ENCODE measurements at regions not wholly inside any gene's neighbourhood (a gene's known extent, or its start where the extent isn't known, plus 50 kb on each side); places are given as distances from the start of the nearest gene placed in this dataset.

- TF ChIP-seq ZBTB49 (tag by site-specific recombination; IDR thresholded peaks at IDR 0.05; ENCODE audit: low read depth) = no peak
- TF ChIP-seq CTCF (tag by site-specific recombination; IDR thresholded peaks at IDR 0.05) = no peak
- no peak for TF ChIP-seq MZF1 (tag by site-specific recombination; IDR thresholded peaks at IDR 0.05; ENCODE audit: borderline replicate concordance)
- TF ChIP-seq ZNF362 (tag by site-specific recombination; IDR thresholded peaks at IDR 0.05) = no peak
- TF ChIP-seq BCL11A (tag by site-specific recombination; IDR thresholded peaks at IDR 0.05; ENCODE audit: low read depth) = no peak
Observed at GRCh38 chr2:82789851-82790205, 1669.3 kb downstream of the SUCLG1 start.

All from HEK293 (cell line).